Mesodermal cell (in vitro differentiated cells): ENCODE measurements at regions not wholly inside any gene's neighbourhood (a gene's known extent, or its start where the extent isn't known, plus 50 kb on each side); places are given as distances from the start of the nearest gene placed in this dataset.

Experiments
- H3K27ac ChIP-seq: 2 replicates; pipeline ENCODE4 v1.7.0; 2013; ENCODE audit warnings: mild to moderate bottlenecking, low read depth, low read length, moderate library complexity; ENCODE audit not compliant: severe bottlenecking
- H3K36me3 ChIP-seq: 2 replicates; pipeline ENCODE4 v1.7.1; 2013; ENCODE audit warnings: mild to moderate bottlenecking, low read length, moderate library complexity; ENCODE audit not compliant: control insufficient read depth, insufficient read depth
- H3K4me1 ChIP-seq: one replicate; pipeline ENCODE4 v1.7.1; 2013; ENCODE audit warnings: mild to moderate bottlenecking, low read length; ENCODE audit not compliant: insufficient read depth, control insufficient read depth, poor library complexity, severe bottlenecking
- H3K4me3 ChIP-seq: 2 replicates; pipeline ENCODE4 v1.7.0; 2013; ENCODE audit warnings: low read length, control low read depth, mild to moderate bottlenecking; ENCODE audit not compliant: insufficient read depth, poor library complexity, severe bottlenecking; ENCODE audit errors: extremely low read depth
- H3K9me3 ChIP-seq: 2 replicates; pipeline ENCODE4 v1.7.1; 2013; ENCODE audit warnings: mild to moderate bottlenecking, low read length, moderate library complexity; ENCODE audit not compliant: control insufficient read depth
- WGBS, 2 experiments: methylation state at CpG; one replicate each; pipeline ENCODE4 v1.1.5; 2013; ENCODE audit warnings: missing lambda C conversion rate in 2 of 2; ENCODE audit not compliant: insufficient coverage in 2 of 2; 5-methylcytosine and 5-hydroxymethylcytosine counted together

- H3K4me1 ChIP-seq = peaks cover 3% of the 10 kb centered on the region
- no peaks in the 10 kb centered on the region for H3K36me3 ChIP-seq
- WGBS, 2 experiments = 89 to 100% methylated on average over 1 to 3 of the region's 4 CpGs
- no peak overlapping the region for H3K4me3 ChIP-seq
- H3K9me3 ChIP-seq = no peaks in the 10 kb centered on the region
- H3K27ac ChIP-seq = no peak overlapping the region
Observed at GRCh38 chr6:153957394-153957793, 81.6 kb upstream of the OPRM1 start.

- no peak overlapping the region for H3K4me3 ChIP-seq
- no CpG with 5 or more reads among the region's 2 CpGs for WGBS, 2 experiments
- no peaks in the 10 kb centered on the region for H3K36me3 ChIP-seq
- H3K4me1 ChIP-seq = peaks cover 3% of the 10 kb centered on the region
- no peaks in the 10 kb centered on the region for H3K9me3 ChIP-seq
- H3K27ac ChIP-seq = no peak overlapping the region
Observed at GRCh38 chr6:153956808-153957207, 82.2 kb upstream of the OPRM1 start.

DNA sequence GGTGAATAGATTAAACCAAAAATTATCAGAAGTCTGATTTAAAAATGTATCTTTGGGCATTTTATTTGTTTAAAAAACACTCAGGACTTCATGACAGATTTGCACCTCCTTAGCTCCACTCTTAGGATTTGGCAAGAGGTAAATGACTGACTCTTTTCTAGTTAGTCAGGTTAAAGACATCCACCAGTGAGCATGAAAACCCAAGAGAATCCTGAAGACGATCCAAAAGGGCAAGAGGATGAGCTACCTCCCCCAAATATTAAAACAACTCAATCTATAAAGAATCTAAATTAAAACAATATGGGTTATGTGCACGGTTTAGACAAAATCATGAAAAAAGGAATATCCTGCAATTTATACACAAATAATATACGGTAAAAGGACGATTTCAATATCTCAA, 89.4 kb upstream of the OPRM1 start:
- no CpG with 5 or more reads among the region's 4 CpGs for WGBS, 2 experiments
- no peaks in the 10 kb centered on the region for H3K4me1 ChIP-seq
- no peaks in the 10 kb centered on the region for H3K36me3 ChIP-seq
- no peaks in the 10 kb centered on the region for H3K9me3 ChIP-seq
- H3K27ac ChIP-seq = no peak overlapping the region
- no peak overlapping the region for H3K4me3 ChIP-seq

- H3K4me3 ChIP-seq = no peak overlapping the region
Observed at GRCh38 chr6:153947808-153948447, 91.1 kb upstream of the OPRM1 start.

DNA sequence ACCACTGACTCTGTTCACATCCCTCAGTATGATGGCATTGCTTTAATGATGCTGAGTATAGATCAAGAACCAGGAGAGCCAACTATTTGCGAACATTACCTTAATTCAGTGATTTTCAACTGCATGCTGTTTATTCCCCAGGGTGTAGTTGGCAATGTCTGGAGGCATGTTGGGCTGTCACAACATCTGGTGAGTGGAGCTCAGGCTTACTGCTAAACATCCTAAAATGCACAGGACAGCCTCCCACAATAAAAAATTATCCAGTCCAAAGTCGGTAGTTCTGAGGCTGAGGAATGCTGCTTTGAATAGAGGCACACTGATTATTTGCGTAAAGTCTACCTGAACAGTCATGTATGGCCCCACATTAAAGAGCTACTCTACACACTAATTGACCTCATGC, 94.8 kb upstream of the OPRM1 start:
- H3K4me3 ChIP-seq = no peak overlapping the region

More at GRCh38 chr6:153947808-153948447, 91.1 kb upstream of the OPRM1 start:
- no peaks in the 10 kb centered on the region for H3K36me3 ChIP-seq
- 17 to 21% methylated on average over 3 to 4 of the region's 5 CpGs for WGBS, 2 experiments
- H3K9me3 ChIP-seq = no peaks in the 10 kb centered on the region
- H3K27ac ChIP-seq = no peak overlapping the region
- no peaks in the 10 kb centered on the region for H3K4me1 ChIP-seq

DNA sequence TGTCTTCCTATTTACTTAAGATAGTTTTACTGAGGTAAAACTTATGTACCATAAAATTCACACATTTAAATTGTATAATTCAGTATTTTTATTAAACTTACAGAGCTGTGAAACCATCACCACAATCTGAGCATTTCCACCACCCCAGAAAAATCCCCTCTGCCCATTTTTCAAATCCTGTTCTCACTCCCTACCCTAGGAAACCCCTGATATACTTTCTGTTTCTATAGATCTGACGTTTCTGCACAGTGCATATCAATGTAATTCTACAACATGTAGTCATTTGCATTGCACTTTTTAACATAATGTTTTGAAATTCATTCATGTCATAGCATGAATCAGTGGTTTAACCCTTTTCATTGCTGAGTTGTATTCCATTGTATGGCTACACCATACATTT, 96.7 kb upstream of the OPRM1 start:
- no peak overlapping the region for H3K4me3 ChIP-seq
- WGBS, 2 experiments = 88% methylated on average over 1 of the region's 1 CpG; no CpG with 5 or more reads in 1 of the 2 experiments

More for the DNA sequence above, 94.8 kb upstream of the OPRM1 start:
- 66% methylated on average over 3 of the region's 3 CpGs; no CpG with 5 or more reads in 1 of the 2 experiments for WGBS, 2 experiments
- Histone ChIP-seq H3K4me1 (no peaks in the 10 kb centered on the region), H3K9me3 (no peaks in the 10 kb centered on the region), H3K27ac (no peak overlapping the region), H3K36me3 (no peaks in the 10 kb centered on the region)

DNA sequence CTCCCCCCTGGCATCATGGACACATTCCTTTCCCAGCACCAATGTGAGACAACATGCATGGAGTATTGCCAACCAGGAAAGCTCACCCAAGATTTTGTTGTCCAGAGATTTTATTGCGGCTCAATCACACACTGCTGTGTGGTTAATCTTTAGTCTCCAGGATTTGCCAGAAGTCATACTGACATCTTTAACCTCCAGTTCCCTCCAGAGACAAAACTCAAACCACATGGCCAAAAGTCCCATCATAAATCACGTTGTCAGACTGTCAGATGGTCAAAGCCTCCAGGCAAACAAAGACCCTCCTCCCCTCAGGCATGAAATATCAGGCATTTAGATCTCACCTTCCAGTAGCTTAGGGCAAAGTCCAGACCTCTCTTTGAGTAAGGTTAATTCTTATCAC, 97.3 kb upstream of the OPRM1 start:
- no peaks in the 10 kb centered on the region for H3K9me3 ChIP-seq
- no peaks in the 10 kb centered on the region for H3K4me1 ChIP-seq
- 72 to 95% methylated on average over 2 of the region's 2 CpGs for WGBS, 2 experiments
- H3K36me3 ChIP-seq = no peaks in the 10 kb centered on the region
- no peak overlapping the region for H3K27ac ChIP-seq
- no peak overlapping the region for H3K4me3 ChIP-seq

More for the DNA sequence above, 96.7 kb upstream of the OPRM1 start:
- no peaks in the 10 kb centered on the region for H3K36me3 ChIP-seq
- H3K4me1 ChIP-seq = no peaks in the 10 kb centered on the region
- no peak overlapping the region for H3K27ac ChIP-seq
- H3K9me3 ChIP-seq = no peaks in the 10 kb centered on the region

DNA sequence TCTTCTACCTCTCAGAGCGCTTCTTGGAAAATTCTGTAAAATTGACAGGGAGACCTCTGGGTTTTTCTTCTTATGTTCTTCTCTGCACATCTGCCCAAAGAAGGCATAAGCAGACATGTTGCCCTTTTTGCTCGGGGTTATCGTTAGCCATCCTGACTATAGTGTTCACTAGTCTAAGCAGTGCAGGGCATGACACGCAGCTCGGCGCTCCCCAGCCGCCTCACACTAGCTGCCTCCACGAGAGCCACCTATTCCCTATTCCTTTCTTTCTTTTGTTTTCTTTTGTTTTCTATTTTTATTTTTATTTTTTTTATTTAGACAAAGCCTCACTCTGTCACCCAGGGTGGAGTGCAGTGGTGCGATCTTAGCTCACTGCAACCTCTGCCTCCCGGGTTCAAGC, 100.2 kb upstream of the OPRM1 start:
- H3K36me3 ChIP-seq = no peaks in the 10 kb centered on the region
- no peaks in the 10 kb centered on the region for H3K9me3 ChIP-seq
- WGBS, 2 experiments = 56 to 67% methylated on average over 4 of the region's 10 CpGs
- H3K4me3 ChIP-seq = no peak overlapping the region
- no peak overlapping the region for H3K27ac ChIP-seq
- H3K4me1 ChIP-seq = no peaks in the 10 kb centered on the region

DNA sequence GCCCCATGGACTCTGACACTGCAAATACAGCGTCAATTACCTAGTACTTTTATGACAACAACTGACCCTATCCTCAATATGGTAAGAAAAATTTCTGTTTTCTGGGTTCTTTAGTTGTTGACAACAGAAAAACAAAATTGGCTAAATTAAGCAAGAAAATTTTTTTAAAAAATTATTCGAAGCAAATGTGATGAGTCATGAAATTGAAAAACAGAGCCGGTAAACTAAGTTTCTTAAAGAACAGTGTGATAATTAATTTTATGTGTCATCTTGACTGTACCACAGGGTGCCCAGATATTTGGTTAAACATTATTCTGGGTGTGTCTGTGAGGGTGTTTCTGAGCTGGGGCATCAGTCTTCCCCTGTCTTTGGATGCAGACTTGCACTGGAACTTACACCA, 107.6 kb upstream of the OPRM1 start:
- no peaks in the 10 kb centered on the region for H3K36me3 ChIP-seq
- WGBS, 2 experiments = 90 to 91% methylated on average over 2 of the region's 3 CpGs

GRCh38 chr6:153927867-153928266, 111.2 kb upstream of the OPRM1 start:
- WGBS, 2 experiments = no CpG with 5 or more reads among the region's 1 CpG
- Histone ChIP-seq H3K4me3 (no peak overlapping the region), H3K4me1 (no peaks in the 10 kb centered on the region), H3K36me3 (no peaks in the 10 kb centered on the region), H3K27ac (no peak overlapping the region), H3K9me3 (no peaks in the 10 kb centered on the region)

More for the DNA sequence above, 107.6 kb upstream of the OPRM1 start:
- no peak overlapping the region for H3K4me3 ChIP-seq
- no peaks in the 10 kb centered on the region for H3K9me3 ChIP-seq
- no peak overlapping the region for H3K27ac ChIP-seq
- no peaks in the 10 kb centered on the region for H3K4me1 ChIP-seq

DNA sequence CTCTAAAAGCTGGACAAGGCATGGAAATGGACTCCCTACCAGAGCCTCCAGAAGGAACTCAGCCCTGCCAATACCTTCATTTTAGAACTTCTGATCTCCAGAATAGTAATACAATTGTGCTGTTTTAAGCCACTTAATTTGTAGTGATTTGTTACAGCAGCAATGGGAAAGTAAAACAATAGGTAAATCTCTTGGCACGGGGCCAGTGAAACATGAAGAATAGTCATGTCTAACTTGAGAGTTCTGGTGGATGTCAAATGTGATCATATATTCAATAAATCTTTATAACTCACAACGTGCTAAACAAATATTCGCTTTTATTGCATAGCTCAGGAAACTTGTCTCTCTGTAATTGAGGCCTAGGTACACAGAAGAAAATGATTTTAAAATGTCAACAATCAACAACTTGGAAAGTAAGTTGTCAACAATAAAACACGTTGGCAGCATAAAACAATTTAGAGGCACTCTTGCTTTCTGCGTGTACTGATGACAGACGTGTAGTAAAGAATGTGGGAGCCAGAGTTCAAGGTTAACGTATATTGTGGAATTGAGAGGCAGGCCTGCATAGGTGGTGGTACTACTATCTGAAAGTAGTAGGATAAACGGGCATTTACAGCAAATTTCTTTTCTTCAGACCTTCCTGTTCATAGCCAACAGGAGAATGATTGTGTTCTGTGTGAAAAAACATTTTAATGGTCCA, 140.5 kb upstream of the OPRM1 start:
- 90 to 92% methylated on average over 4 to 6 of the region's 8 CpGs for WGBS, 2 experiments
- Histone ChIP-seq H3K27ac (no peak overlapping the region), H3K4me1 (no peaks in the 10 kb centered on the region), H3K9me3 (no peaks in the 10 kb centered on the region), H3K4me3 (no peak overlapping the region), H3K36me3 (no peaks in the 10 kb centered on the region)
